ENCODE measurements at regions not wholly inside any gene's neighbourhood (a gene's known extent, or its start where the extent isn't known, plus 50 kb on each side); places are given as distances from the start of the nearest gene placed in this dataset.

DNA sequence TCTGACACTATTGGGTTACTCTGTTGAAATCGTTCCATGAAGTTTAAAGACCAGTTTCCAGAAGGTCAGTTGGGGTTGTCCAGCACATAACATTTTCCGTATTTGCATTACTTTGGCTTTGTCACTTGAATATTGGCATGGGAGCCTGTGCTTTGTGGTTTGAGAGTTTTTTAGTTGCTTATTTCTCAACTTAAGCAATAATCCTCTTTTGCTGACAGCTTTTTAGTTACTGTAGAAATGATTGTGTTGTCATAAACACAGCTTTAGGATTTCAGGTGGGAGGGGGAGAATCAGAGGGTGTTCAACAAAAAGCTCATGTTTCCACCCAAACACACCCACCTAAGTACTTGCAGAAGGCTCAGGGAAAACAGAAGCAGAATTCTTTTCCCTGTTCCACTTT is 210.7 kb upstream of the TLL1 start:
- TF ChIP-seq, protein P1, sequence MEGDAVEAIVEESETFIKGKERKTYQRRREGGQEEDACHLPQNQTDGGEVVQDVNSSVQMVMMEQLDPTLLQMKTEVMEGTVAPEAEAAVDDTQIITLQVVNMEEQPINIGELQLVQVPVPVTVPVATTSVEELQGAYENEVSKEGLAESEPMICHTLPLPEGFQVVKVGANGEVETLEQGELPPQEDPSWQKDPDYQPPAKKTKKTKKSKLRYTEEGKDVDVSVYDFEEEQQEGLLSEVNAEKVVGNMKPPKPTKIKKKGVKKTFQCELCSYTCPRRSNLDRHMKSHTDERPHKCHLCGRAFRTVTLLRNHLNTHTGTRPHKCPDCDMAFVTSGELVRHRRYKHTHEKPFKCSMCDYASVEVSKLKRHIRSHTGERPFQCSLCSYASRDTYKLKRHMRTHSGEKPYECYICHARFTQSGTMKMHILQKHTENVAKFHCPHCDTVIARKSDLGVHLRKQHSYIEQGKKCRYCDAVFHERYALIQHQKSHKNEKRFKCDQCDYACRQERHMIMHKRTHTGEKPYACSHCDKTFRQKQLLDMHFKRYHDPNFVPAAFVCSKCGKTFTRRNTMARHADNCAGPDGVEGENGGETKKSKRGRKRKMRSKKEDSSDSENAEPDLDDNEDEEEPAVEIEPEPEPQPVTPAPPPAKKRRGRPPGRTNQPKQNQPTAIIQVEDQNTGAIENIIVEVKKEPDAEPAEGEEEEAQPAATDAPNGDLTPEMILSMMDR (IDR thresholded peaks at IDR 0.05): no peak
- no peak for TF ChIP-seq POLR2A (IDR thresholded peaks at IDR 0.05)

All from lower leg skin (tissue), 3 donors.